AG20443 (cell line): ENCODE measurements at regions not wholly inside any gene's neighbourhood (a gene's known extent, or its start where the extent isn't known, plus 50 kb on each side); places are given as distances from the start of the nearest gene placed in this dataset.
"Not testable (repeated sequence)": the region's sequence is repeated elsewhere in the genome, so short reads cannot be mapped to it uniquely, and the experiment has no call there.

Source experiments
- DNase-seq: peaks from one replicate; pipeline ENCODE4 v3.0.0; 2012; ENCODE audit warnings: low spot score, mixed read lengths

GRCh38 chr3:187999821-188000220 lies 154.1 kb upstream of the LPP start:
- DNase-seq, result no peak

- DNase-seq, result no peak
Observed at GRCh38 chr3:188000361-188000861, 153.5 kb upstream of the LPP start.

DNA sequence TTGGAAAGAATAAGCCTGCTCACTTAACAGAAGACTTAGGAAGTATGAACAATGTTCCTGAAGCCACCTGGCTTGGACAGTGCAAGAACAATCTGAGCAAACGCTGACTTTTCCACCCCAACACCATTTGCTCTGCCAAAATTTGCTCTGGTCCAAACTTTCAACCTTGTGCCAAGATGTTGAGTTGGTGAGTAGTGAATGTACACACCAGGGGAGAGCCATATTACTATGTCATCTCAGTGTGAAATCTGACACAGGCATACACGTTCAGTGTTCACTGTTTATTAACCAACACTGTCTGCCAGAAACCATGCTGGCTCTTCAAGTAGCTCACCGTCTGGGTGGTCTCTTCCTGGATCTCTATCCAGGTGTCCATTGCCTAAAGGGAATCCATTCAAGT lies 152.9 kb upstream of the LPP start:
- no peak for DNase-seq

DNA sequence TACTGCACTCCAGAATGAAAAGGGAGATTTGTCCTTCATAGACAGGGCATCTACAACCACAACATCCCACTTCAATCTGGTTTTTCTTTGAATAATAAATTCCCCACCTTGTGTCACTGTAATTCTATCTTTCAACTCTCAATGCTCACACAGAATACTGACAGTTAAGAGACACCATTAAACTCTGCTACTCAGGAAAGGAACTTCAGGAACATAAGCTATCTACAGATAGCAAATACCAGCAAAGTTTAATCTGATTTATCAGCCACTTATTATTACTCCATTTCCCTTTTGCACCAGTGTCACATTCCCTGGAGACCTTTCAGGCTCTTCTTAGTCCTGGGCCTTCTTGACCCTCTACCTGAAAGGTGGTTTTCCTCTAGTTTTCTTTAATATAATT lies 152.0 kb upstream of the LPP start:
- DNase-seq, result no peak

DNA sequence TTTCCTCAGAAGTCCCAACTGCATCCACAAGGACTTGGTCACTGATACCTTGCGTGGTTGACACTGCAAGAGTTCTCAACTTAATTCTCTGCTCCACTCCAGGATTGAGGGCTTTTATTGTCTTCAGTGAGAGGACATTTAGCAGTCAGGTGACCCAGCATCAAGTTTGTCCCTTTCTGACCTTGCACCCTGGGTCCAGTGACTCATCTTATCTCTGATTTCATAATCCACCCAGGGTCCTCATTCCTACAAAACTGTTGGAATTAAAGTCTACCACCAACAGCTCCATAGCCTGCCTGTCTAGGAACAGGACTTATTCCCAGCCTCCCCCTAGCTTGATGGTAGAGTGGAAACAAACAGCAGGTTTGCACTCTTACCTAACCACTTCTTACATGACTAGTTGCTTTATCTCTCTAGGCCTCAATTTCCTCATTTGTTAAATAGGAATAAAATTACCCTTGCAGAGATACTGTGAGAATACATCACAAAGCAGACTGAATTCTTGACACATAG lies 151.3 kb upstream of the LPP start:
- DNase-seq, result no peak

GRCh38 chr3:188003188-188004171 lies 150.5 kb upstream of the LPP start:
- DNase-seq, result no peak

- no peak for DNase-seq
Observed at GRCh38 chr3:188006726-188007393, 147.1 kb upstream of the LPP start.

- DNase-seq, result no peak
Observed at GRCh38 chr3:188007897-188008296, 146.1 kb upstream of the LPP start.

DNA sequence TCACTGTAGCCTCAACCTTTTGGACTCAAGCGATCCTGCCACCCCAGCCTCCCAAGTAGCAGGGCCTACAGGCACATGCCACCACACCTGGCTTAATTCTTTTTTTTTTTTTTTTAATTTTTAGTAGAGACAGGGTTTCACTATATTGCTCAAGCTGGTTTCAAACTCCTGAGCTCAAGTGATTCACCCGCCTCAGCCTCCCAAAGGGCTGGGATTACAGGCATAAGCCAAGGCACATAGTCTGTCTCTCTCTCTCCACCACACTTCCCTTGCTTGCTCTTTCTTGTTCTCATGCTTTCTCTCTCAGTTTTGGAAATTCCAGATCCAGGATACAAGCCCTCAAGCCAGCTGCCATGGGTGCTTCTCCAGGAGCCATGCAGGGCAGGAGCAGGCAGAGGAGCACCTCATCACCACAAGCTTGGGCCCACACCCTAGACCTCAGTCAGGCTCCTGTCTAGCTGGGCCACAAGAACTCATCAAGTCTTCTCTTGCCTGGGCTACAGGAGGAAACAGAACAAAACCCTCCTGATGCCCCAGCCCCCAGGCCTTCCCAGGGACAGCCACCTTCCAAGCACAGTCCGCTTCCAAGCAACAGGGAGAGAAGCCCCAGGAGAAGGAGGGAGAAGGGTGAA lies 145.3 kb upstream of the LPP start:
- no peak for DNase-seq

DNA sequence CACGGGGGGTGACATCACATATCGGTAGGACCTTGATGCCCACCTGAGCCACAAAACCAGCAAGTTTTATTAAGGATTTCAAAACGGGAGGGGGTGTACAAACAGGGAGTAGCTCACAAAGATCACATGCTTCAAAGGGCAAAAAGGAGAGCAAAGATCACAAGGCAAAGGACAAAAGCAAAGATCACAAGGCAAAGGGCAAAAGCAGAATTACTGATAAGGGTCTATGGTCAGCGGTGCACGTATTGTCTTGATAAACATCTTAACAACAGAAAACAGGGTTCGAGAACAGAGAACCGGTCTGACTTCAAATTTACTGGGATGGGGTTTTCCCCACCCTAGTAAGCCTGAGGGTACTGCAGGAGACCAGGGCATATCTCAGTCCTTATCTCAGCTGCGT lies 143.5 kb upstream of the LPP start:
- DNase-seq, result no peak

- no peak for DNase-seq
Observed at GRCh38 chr3:188019727-188020126, 134.2 kb upstream of the LPP start.

GRCh38 chr3:188021041-188021440 lies 132.9 kb upstream of the LPP start:
- DNase-seq, result peak; percentile 43

DNA sequence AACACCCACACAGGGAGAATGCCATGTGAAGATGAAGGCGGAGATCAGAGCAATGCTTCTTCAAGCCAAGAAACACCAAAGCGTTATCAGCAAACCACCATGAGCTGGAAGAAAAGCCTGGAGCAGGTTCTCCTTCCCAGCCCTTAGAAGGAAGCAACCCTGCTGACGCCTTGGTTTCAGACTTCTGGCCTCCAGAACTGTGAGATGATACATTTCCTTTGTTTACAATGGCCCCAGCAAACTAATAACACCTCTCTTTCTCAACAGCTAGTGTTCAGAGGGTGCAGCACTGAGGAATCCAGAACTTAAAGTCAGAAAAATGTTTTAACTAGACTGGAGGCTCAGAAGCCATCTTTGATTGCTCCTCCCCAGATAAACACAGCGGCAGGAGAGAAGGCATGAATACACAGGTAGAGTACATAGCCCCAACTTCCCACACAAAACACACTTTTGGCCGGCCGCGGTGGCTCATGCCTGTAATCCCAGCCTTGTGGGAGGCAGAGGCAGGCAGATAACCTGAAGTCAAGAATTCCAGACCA lies 132.4 kb upstream of the LPP start:
- DNase-seq, result no peak

GRCh38 chr3:188022902-188023301 lies 131.1 kb upstream of the LPP start:
- not testable (repeated sequence) for DNase-seq

GRCh38 chr3:188025555-188025954 lies 128.4 kb upstream of the LPP start:
- DNase-seq, result no peak

DNA sequence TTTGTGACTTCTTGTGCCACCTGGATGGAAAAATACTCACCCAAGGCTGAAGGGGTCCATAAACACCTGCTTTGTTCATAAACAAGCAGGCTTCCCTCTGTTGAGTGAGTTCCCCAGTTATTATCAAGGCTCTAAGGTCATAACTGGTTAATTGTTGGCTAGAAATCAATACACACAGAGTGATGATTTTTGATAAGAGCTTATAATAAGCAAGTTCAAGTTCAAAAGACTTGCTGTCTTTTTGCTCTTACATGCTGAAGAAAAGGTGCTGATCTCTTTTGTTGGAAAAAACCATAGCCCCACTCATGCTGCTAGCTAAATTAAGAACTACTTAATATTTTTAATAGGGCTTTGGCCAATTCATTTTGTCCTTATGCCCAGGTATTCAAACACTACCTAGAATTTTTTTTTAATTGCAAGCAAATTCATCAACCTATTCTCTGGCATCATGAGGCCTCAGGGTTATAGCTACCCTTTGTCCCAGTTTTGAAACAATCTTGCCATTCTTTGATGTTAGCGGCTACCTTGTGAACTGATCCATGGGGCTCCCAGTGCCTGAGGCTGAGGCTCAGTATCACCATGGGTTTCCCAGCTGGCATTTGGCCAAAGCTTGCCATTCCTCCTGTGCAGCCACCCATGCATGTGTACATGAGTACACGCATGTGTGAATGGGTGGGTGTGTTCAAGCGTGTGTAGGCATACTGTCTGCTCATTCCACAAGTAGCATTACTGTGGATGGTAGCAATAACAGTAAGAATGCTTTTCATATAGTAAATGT lies 127.6 kb upstream of the LPP start:
- no peak for DNase-seq

GRCh38 chr3:188031121-188031520 lies 122.8 kb upstream of the LPP start:
- DNase-seq, result no peak

GRCh38 chr3:188034989-188035388 lies 119.0 kb upstream of the LPP start:
- no peak for DNase-seq

- DNase-seq, result no peak
Observed at GRCh38 chr3:188036375-188037194, 117.4 kb upstream of the LPP start.

- no peak for DNase-seq
Observed at GRCh38 chr3:188037195-188037718, 116.7 kb upstream of the LPP start.
